Ishikawa (cell line): ENCODE measurements at regions not wholly inside any gene's neighbourhood (a gene's known extent, or its start where the extent isn't known, plus 50 kb on each side); places are given as distances from the start of the nearest gene placed in this dataset.

Experiments
- CEBPB ChIP-seq: IDR thresholded peaks from 2 replicates; pipeline ENCODE4 v1.6.1; 2012
- CREB1 ChIP-seq: IDR thresholded peaks from 2 replicates; pipeline ENCODE4 v1.6.1; 2012; ENCODE audit warnings: low read depth
- EGR1 ChIP-seq: IDR thresholded peaks from 2 replicates; pipeline ENCODE4 v1.6.1; 2012
- EP300 ChIP-seq: IDR thresholded peaks from 2 replicates; pipeline ENCODE4 v1.6.1; 2012; ENCODE audit warnings: borderline replicate concordance
- FOXM1 ChIP-seq: IDR thresholded peaks from 2 replicates; pipeline ENCODE4 v1.6.1; 2012; ENCODE audit warnings: low read depth, borderline replicate concordance
- NFIC ChIP-seq: IDR thresholded peaks from 2 replicates; pipeline ENCODE4 v1.6.1; 2012
- RAD21 ChIP-seq: IDR thresholded peaks from 2 replicates; pipeline ENCODE4 v1.6.1; 2012; ENCODE audit warnings: low read depth
- TAF1 ChIP-seq: IDR thresholded peaks from 2 replicates; pipeline ENCODE4 v1.6.1; 2012; ENCODE audit warnings: low read depth, mild to moderate bottlenecking
- TCF12 ChIP-seq: IDR thresholded peaks from 2 replicates; pipeline ENCODE4 v1.6.1; 2012; ENCODE audit warnings: low read depth
- TEAD4 ChIP-seq: IDR thresholded peaks from 2 replicates; pipeline ENCODE4 v1.6.1; 2012
- YY1 ChIP-seq: IDR thresholded peaks from 2 replicates; pipeline ENCODE4 v1.6.1; 2012; ENCODE audit warnings: low read depth
- ZBTB7A ChIP-seq: IDR thresholded peaks from 2 replicates; pipeline ENCODE4 v1.6.1; 2012; ENCODE audit warnings: low read depth
- TF ChIP-seq, protein P1 (sequence below): IDR thresholded peaks from 2 replicates; pipeline ENCODE4 v1.6.1; 2012
- TF ChIP-seq, protein P2 (sequence below): IDR thresholded peaks from 2 replicates; pipeline ENCODE4 v1.6.1; 2012; ENCODE audit warnings: low read depth, mild to moderate bottlenecking

DNA sequence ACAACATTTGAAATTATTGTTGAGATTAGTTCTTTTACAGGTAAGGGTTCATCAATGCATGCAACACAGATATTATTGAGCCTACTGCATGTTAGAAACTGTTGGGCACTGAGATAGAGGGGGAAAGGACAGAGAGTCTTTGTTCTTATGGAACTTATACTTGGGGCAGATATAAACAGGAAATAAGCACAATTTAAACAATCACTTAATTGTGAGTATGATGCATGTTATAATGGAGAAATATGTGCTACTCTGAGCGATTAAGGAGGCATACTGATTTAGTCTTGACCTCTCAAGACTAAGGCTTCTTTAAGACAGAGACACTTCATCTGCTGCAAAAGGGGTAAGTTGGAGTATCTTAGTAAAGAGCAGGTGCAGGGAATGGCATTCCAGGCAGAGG is 593.3 kb downstream of the CCSER2 start:
- TF ChIP-seq, protein P1, sequence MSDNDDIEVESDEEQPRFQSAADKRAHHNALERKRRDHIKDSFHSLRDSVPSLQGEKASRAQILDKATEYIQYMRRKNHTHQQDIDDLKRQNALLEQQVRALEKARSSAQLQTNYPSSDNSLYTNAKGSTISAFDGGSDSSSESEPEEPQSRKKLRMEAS = no peak
- no peak for TF ChIP-seq CREB1
- TF ChIP-seq YY1 = no peak
- no peak for TF ChIP-seq CEBPB
- no peak for TF ChIP-seq NFIC
- TF ChIP-seq, protein P2, sequence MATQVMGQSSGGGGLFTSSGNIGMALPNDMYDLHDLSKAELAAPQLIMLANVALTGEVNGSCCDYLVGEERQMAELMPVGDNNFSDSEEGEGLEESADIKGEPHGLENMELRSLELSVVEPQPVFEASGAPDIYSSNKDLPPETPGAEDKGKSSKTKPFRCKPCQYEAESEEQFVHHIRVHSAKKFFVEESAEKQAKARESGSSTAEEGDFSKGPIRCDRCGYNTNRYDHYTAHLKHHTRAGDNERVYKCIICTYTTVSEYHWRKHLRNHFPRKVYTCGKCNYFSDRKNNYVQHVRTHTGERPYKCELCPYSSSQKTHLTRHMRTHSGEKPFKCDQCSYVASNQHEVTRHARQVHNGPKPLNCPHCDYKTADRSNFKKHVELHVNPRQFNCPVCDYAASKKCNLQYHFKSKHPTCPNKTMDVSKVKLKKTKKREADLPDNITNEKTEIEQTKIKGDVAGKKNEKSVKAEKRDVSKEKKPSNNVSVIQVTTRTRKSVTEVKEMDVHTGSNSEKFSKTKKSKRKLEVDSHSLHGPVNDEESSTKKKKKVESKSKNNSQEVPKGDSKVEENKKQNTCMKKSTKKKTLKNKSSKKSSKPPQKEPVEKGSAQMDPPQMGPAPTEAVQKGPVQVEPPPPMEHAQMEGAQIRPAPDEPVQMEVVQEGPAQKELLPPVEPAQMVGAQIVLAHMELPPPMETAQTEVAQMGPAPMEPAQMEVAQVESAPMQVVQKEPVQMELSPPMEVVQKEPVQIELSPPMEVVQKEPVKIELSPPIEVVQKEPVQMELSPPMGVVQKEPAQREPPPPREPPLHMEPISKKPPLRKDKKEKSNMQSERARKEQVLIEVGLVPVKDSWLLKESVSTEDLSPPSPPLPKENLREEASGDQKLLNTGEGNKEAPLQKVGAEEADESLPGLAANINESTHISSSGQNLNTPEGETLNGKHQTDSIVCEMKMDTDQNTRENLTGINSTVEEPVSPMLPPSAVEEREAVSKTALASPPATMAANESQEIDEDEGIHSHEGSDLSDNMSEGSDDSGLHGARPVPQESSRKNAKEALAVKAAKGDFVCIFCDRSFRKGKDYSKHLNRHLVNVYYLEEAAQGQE = no peak
- TF ChIP-seq EP300 = no peak
- TF ChIP-seq EGR1 = no peak
- TF ChIP-seq RAD21 = no peak
- no peak for TF ChIP-seq TCF12
- no peak for TF ChIP-seq TAF1
- no peak for TF ChIP-seq TEAD4
- no peak for TF ChIP-seq ZBTB7A
- no peak for TF ChIP-seq FOXM1
